Esophagus muscularis mucosa (tissue), 4 donors: ENCODE measurements at regions not wholly inside any gene's neighbourhood (a gene's known extent, or its start where the extent isn't known, plus 50 kb on each side); places are given as distances from the start of the nearest gene placed in this dataset.

Experiments
- DNase-seq: peaks from one replicate; pipeline ENCODE4 v3.0.0-alpha.2; 2017; ENCODE audit errors: extremely low spot score
- H3K27ac ChIP-seq, 4 donors: fragments of 200-600 bp; sonication (generic); replicated peaks in 1 of 4; 1 replicate in 3 of 4; 2 replicates in 1 of 4; pipeline ENCODE4 v1.5.1; 2016 to 2019; ENCODE audit warnings: mild to moderate bottlenecking in 1 of 4
- H3K27me3 ChIP-seq, 4 donors: fragments of 200-600 bp; sonication (generic); one replicate each; pipeline versions ENCODE4 v1.5.1 to v1.6.0; 2016 to 2019
- H3K36me3 ChIP-seq, 4 donors: fragments of 200-600 bp; sonication (generic); one replicate each; pipeline ENCODE4 v1.5.1; 2016 to 2019
- H3K4me1 ChIP-seq, 4 donors: fragments of 200-600 bp; sonication (generic); one replicate each; pipeline ENCODE4 v1.5.1; 2016 to 2019
- H3K4me3 ChIP-seq, 4 donors: fragments of 200-600 bp; sonication (generic); 1 replicate in 2 of 4; 2 replicates in 2 of 4; pipeline ENCODE4 v1.5.1; 2016 to 2019; ENCODE audit warnings: mild to moderate bottlenecking in 4 of 4, moderate library complexity in 1 of 4
- H3K9me3 ChIP-seq, 4 donors: fragments of 200-600 bp; sonication (generic); 1 replicate in 3 of 4; 2 replicates in 1 of 4; pipeline ENCODE4 v1.5.1; 2016 to 2019
- CTCF ChIP-seq, 3 experiments: fragments of 200-600 bp in 2 of 3; fragments of 450-650 bp in 1 of 3; sonication (generic) in 2 of 3; IDR thresholded peaks; one replicate each; pipeline ENCODE4 v1.5.1; 2017 to 2019; ENCODE audit warnings: antibody characterized with exemption in 3 of 3, mild to moderate bottlenecking in 2 of 3, moderate library complexity in 1 of 3
- EP300 ChIP-seq: sonication (generic); formaldehyde crosslinking; IDR thresholded peaks from one replicate; pipeline ENCODE4 v1.6.1; 2017; ENCODE audit warnings: antibody characterized with exemption
- POLR2A ChIP-seq: fragments of 450-650 bp; IDR thresholded peaks from one replicate; pipeline ENCODE4 v1.6.1; 2017; ENCODE audit warnings: antibody characterized with exemption, moderate library complexity, mild to moderate bottlenecking, low read depth
- POLR2AphosphoS5 ChIP-seq, 2 donors: sonication (generic); formaldehyde crosslinking; IDR thresholded peaks; one replicate each; pipeline ENCODE4 v1.6.1; 2017; ENCODE audit warnings: antibody characterized with exemption in 2 of 2
- WGBS: methylation state at CpG from one replicate; pipeline ENCODE4 v1.1.5; 2018; 5-methylcytosine and 5-hydroxymethylcytosine counted together
- intact Hi-C: fragments of 100-400 bp; cut with DNase I; formaldehyde crosslinking; loops from one replicate; pipeline ENCODE4 v1.15.1; 2023

- no peaks in the 10 kb centered on the region for H3K4me1 ChIP-seq
- no peak for TF ChIP-seq POLR2A
- no peak for TF ChIP-seq POLR2AphosphoS5 (IDR thresholded peaks at IDR 0.05)
- no peak for TF ChIP-seq CTCF (IDR thresholded peaks at IDR 0.05)
- TF ChIP-seq EP300: no peak
- no peak for DNase-seq
- intact Hi-C loops: no loop called here
- peaks cover 0 to 4% (median 0%) of the 10 kb centered on the region in 4 donors for H3K9me3 ChIP-seq
- H3K4me3 ChIP-seq: no peak overlapping the region
- H3K36me3 ChIP-seq: no peaks in the 10 kb centered on the region
- H3K27me3 ChIP-seq: peaks cover 0 to 20% (median 0%) of the 10 kb centered on the region in 4 donors
- H3K27ac ChIP-seq: no peak overlapping the region
- WGBS: 63% methylated on average over 4 of the region's 4 CpGs
These were observed 114.7 kb upstream of the ADCY1 start for GRCh38 chr7:45459476-45459875.

DNA sequence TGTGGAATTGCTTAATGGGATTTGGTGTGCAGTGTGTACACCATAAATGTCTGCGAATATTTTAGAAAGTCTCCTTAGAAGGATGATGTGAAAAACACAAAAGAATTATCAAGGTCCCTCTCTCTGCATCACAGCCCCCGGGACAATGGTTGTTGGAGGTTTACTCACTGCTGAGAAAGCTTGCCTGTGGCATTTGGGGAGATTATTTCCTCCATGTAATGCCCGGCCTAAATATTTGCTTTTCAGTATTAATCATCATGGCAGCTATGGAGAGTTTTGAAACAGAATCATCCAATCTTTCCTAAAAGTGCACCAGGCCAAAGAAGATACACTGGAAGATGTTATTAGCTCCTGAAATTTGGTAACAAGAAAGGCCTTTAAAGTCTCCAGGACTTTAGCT, 113.8 kb upstream of the ADCY1 start:
- H3K9me3 ChIP-seq: peaks cover 0 to 4% (median 0%) of the 10 kb centered on the region in 4 donors

GRCh38 chr7:45461026-45461425, 113.1 kb upstream of the ADCY1 start:
- no peak overlapping the region for H3K4me3 ChIP-seq
- DNase-seq: no peak
- H3K4me1 ChIP-seq: no peaks in the 10 kb centered on the region
- 83% methylated on average over 3 of the region's 3 CpGs for WGBS
- H3K36me3 ChIP-seq: no peaks in the 10 kb centered on the region
- peaks cover 0 to 9% (median 0%) of the 10 kb centered on the region in 4 donors for H3K27me3 ChIP-seq
- intact Hi-C loops: no loop called here
- no peak overlapping the region for H3K27ac ChIP-seq
- TF ChIP-seq CTCF (IDR thresholded peaks at IDR 0.05): no peak
- TF ChIP-seq POLR2AphosphoS5 (IDR thresholded peaks at IDR 0.05): no peak
- no peak for TF ChIP-seq EP300
- no peak for TF ChIP-seq POLR2A
- peaks cover 0 to 4% (median 0%) of the 10 kb centered on the region in 4 donors for H3K9me3 ChIP-seq

More for the DNA sequence above, 113.8 kb upstream of the ADCY1 start:
- 86% methylated on average over 3 of the region's 3 CpGs for WGBS
- intact Hi-C loops: no loop called here
- Histone ChIP-seq H3K27ac (no peak overlapping the region), H3K4me3 (no peak overlapping the region), H3K27me3 (peaks cover 0 to 15% (median 0%) of the 10 kb centered on the region in 4 donors), H3K36me3 (no peaks in the 10 kb centered on the region), H3K4me1 (no peaks in the 10 kb centered on the region)
- TF ChIP-seq POLR2AphosphoS5 (IDR thresholded peaks at IDR 0.05): no peak
- no peak for TF ChIP-seq EP300
- TF ChIP-seq CTCF (IDR thresholded peaks at IDR 0.05): no peak
- TF ChIP-seq POLR2A: no peak
- no peak for DNase-seq

DNA sequence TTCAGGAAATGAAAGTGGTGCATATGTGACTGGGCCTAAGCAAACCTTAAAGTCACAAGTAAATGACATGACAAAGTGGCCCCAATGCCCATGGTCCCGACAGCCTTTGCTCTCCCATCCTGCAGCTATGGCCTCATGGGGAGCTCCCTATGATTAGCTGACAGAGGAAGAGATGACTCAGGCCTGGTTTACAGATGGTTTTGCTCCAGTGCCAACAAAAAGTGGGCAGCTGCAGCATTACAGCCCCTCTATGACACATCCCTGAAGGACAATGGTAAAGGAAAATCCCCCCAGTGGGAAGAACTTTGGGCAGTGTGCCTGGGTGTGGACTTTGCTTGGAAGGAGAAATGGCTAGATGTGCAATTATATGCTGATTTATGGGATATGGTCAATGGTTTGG, 105.1 kb upstream of the ADCY1 start:
- intact Hi-C loops: no loop called here

More for the DNA sequence above, 105.1 kb upstream of the ADCY1 start:
- Histone ChIP-seq H3K4me3 (no peak overlapping the region), H3K27me3 (peaks cover 0 to 4% (median 0%) of the 10 kb centered on the region in 4 donors), H3K36me3 (no peaks in the 10 kb centered on the region), H3K9me3 (no peaks in the 10 kb centered on the region), H3K27ac (no peak overlapping the region), H3K4me1 (no peaks in the 10 kb centered on the region)
- no peak for DNase-seq
- TF ChIP-seq POLR2AphosphoS5 (IDR thresholded peaks at IDR 0.05): no peak
- no peak for TF ChIP-seq CTCF (IDR thresholded peaks at IDR 0.05)
- no peak for TF ChIP-seq POLR2A
- TF ChIP-seq EP300: no peak
- WGBS: 75% methylated on average over 1 of the region's 1 CpG
